Stimulated activated CD8-positive, alpha-beta memory T cell treated with anti-CD3 and anti-CD28 coated beads, Interleukin-15, amount 100 ng/mL, for 1 hour (primary cell): ENCODE measurements at regions not wholly inside any gene's neighbourhood (a gene's known extent, or its start where the extent isn't known, plus 50 kb on each side); places are given as distances from the start of the nearest gene placed in this dataset.

Experiments used
- DNase-seq: peaks from one replicate; pipeline ENCODE4 v3.0.0-alpha.2; 2020; ENCODE audit warnings: low read depth

- DNase-seq, result no peak
Measured at GRCh38 chrX:106510713-106511403, 100.9 kb upstream of the RADX start.
